WTC11 (cell line): ENCODE measurements at regions not wholly inside any gene's neighbourhood (a gene's known extent, or its start where the extent isn't known, plus 50 kb on each side); places are given as distances from the start of the nearest gene placed in this dataset.

Experiments
- ATAC-seq: fragments of 200-7000 bp; cut with Tn5 transposase; 2 replicates; pipeline ENCODE4 v1.10.0; 2021; ENCODE audit warnings: mild to moderate bottlenecking, moderate library complexity
- CTCF ChIA-PET: fragments of 300-600 bp; sonication (Branson Sonifier 250); formaldehyde crosslinking; loops from one replicate; lab custom pipeline; 2021; ENCODE audit warnings: antibody characterized with exemption; lab: Charles Lee
- POLR2A ChIA-PET: fragments of 350-600 bp; sonication (Branson Sonifier 250); formaldehyde crosslinking; loops from one replicate; lab custom pipeline; 2021; ENCODE audit warnings: antibody characterized with exemption; lab: Charles Lee
- DNase-seq: peaks from one replicate; pipeline ENCODE4 v3.0.0; 2021; ENCODE audit warnings: low spot score
- H3K27ac Mint-ChIP-seq: 2 replicates; pipeline ENCODE4 v1.8.0; 2021; ENCODE audit warnings: mixed read lengths
- H3K27me3 Mint-ChIP-seq: 2 replicates; pipeline ENCODE4 v1.8.0; 2021; ENCODE audit warnings: low read depth, mild to moderate bottlenecking, moderate library complexity, mixed read lengths
- H3K36me3 Mint-ChIP-seq: 2 replicates; pipeline ENCODE4 v1.8.0; 2021; ENCODE audit warnings: mixed read lengths
- H3K4me1 Mint-ChIP-seq: 2 replicates; pipeline ENCODE4 v1.8.0; 2022; ENCODE audit warnings: mixed read lengths
- H3K4me3 Mint-ChIP-seq: 2 replicates; pipeline ENCODE4 v1.8.0; 2021; ENCODE audit warnings: mild to moderate bottlenecking, moderate library complexity, mixed read lengths
- H3K9me3 Mint-ChIP-seq: 2 replicates; pipeline ENCODE4 v1.8.0; 2021; ENCODE audit warnings: mixed read lengths
- ATF3 ChIP-seq: sonication (generic); formaldehyde crosslinking; conservative IDR thresholded peaks from 2 replicates; pipeline ENCODE4 v1.8.1; 2022; ENCODE audit warnings: mild to moderate bottlenecking, missing genetic modification reagents
- CREB1 ChIP-seq: sonication (generic); formaldehyde crosslinking; IDR thresholded peaks from 2 replicates; pipeline ENCODE4 v1.8.0; 2023; ENCODE audit warnings: mild to moderate bottlenecking, missing genetic modification reagents
- FOXJ3 ChIP-seq: sonication (generic); formaldehyde crosslinking; IDR thresholded peaks from 2 replicates; pipeline ENCODE4 v1.9.0; 2021; ENCODE audit warnings: missing genetic modification reagents, mild to moderate bottlenecking, borderline replicate concordance
- FOXK1 ChIP-seq: sonication (generic); formaldehyde crosslinking; IDR thresholded peaks from 2 replicates; pipeline ENCODE4 v1.8.0; 2022; ENCODE audit warnings: mild to moderate bottlenecking, moderate library complexity, missing genetic modification reagents
- GTF2I ChIP-seq: fragments of 250-450 bp; sonication (Bioruptor Pico); conservative IDR thresholded peaks from 2 replicates; pipeline ENCODE4 v1.4.0; 2021; ENCODE audit warnings: mild to moderate bottlenecking
- JAZF1 ChIP-seq: fragments of 250-450 bp; sonication (Bioruptor Pico); IDR thresholded peaks from 2 replicates; pipeline ENCODE4 v1.9.0; 2021; ENCODE audit warnings: moderate library complexity, mild to moderate bottlenecking, inconsistent platforms
- MLX ChIP-seq: sonication (generic); formaldehyde crosslinking; IDR thresholded peaks from 2 replicates; pipeline ENCODE4 v1.8.1; 2023; ENCODE audit warnings: mild to moderate bottlenecking, missing genetic modification reagents, moderate library complexity
- OVOL2 ChIP-seq: fragments of 250-450 bp; sonication (Bioruptor Pico); IDR thresholded peaks from 2 replicates; pipeline ENCODE4 v1.9.0; 2021; ENCODE audit warnings: mild to moderate bottlenecking, borderline replicate concordance
- PRRX2 ChIP-seq: fragments of 250-450 bp; sonication (Bioruptor Pico); IDR thresholded peaks from 2 replicates; pipeline ENCODE4 v1.8.0; 2021; ENCODE audit warnings: mild to moderate bottlenecking
- RELA ChIP-seq: sonication (generic); formaldehyde crosslinking; IDR thresholded peaks from 2 replicates; pipeline ENCODE4 v1.8.1; 2022; ENCODE audit warnings: missing genetic modification reagents, mild to moderate bottlenecking, borderline replicate concordance
- RORB ChIP-seq: fragments of 250-450 bp; sonication (Bioruptor Pico); IDR thresholded peaks from 2 replicates; pipeline ENCODE4 v1.9.0; 2021; ENCODE audit warnings: mild to moderate bottlenecking
- STAT6 ChIP-seq: sonication (generic); formaldehyde crosslinking; conservative IDR thresholded peaks from 2 replicates; pipeline ENCODE4 v1.8.1; 2023; ENCODE audit warnings: mild to moderate bottlenecking, low read depth, missing genetic modification reagents, moderate library complexity
- ZBTB43 ChIP-seq: sonication (generic); formaldehyde crosslinking; IDR thresholded peaks from 2 replicates; pipeline ENCODE4 v1.8.1; 2023; ENCODE audit warnings: mild to moderate bottlenecking, missing genetic modification reagents
- ZMAT4 ChIP-seq: fragments of 250-450 bp; sonication (Bioruptor Pico); IDR thresholded peaks from 2 replicates; pipeline ENCODE4 v1.9.0; 2021; ENCODE audit warnings: mild to moderate bottlenecking
- ZNF121 ChIP-seq: sonication (generic); formaldehyde crosslinking; IDR thresholded peaks from 2 replicates; pipeline ENCODE4 v1.8.0; 2023; ENCODE audit warnings: missing genetic modification reagents
- ZNF219 ChIP-seq: sonication (generic); formaldehyde crosslinking; IDR thresholded peaks from 2 replicates; pipeline ENCODE4 v1.8.0; 2023; ENCODE audit warnings: missing genetic modification reagents, mild to moderate bottlenecking, borderline replicate concordance
- ZNF532 ChIP-seq: fragments of 250-450 bp; sonication (Bioruptor Pico); IDR thresholded peaks from 2 replicates; pipeline ENCODE4 v1.9.0; 2021; ENCODE audit warnings: mild to moderate bottlenecking, borderline replicate concordance
- ZNF671 ChIP-seq: fragments of 250-450 bp; sonication (Bioruptor Pico); IDR thresholded peaks from 2 replicates; pipeline ENCODE4 v1.8.0; 2021; ENCODE audit warnings: mild to moderate bottlenecking

- no peaks in the 10 kb centered on the region for H3K9me3 Mint-ChIP-seq
- peaks cover 15% of the 10 kb centered on the region for H3K4me1 Mint-ChIP-seq
- ChIA-PET CTCF (no interaction called here), POLR2A (no interaction called here)
- TF ChIP-seq CREB1 (CRISPR knock-in tag) (no peak), PRRX2 (CRISPR knock-in tag) (no peak), GTF2I (CRISPR knock-in tag) (no peak), ZMAT4 (CRISPR knock-in tag) (no peak), RORB (CRISPR knock-in tag) (no peak), STAT6 (no peak), ZNF121 (CRISPR knock-in tag) (no peak), ZNF219 (CRISPR knock-in tag) (no peak), ZBTB43 (CRISPR knock-in tag) (no peak), OVOL2 (CRISPR knock-in tag) (no peak), ZNF671 (CRISPR knock-in tag) (no peak), ATF3 (no peak), MLX (CRISPR knock-in tag) (no peak), FOXK1 (CRISPR knock-in tag) (no peak), RELA (CRISPR knock-in tag) (no peak), ZNF532 (CRISPR knock-in tag) (no peak), JAZF1 (CRISPR knock-in tag) (no peak), FOXJ3 (CRISPR knock-in tag) (no peak)
- no peak overlapping the region for H3K27ac Mint-ChIP-seq
- no peak for ATAC-seq
- H3K36me3 Mint-ChIP-seq = no peaks in the 10 kb centered on the region
- H3K27me3 Mint-ChIP-seq = no peaks in the 10 kb centered on the region
- DNase-seq = no peak
- H3K4me3 Mint-ChIP-seq = no peak overlapping the region
Observed at GRCh38 chr2:239584986-239585385, 184.2 kb upstream of the HDAC4 start.
